NCI-H1436 (cell line): ENCODE measurements at regions not wholly inside any gene's neighbourhood (a gene's known extent, or its start where the extent isn't known, plus 50 kb on each side); places are given as distances from the start of the nearest gene placed in this dataset.
"Not testable (repeated sequence)": the region's sequence is repeated elsewhere in the genome, so short reads cannot be mapped to it uniquely, and the experiment has no call there.

Experiments
- DNase-seq: peaks from one replicate; lab custom pipeline; 2025; lab: John Stamatoyannopoulos, UW

DNA sequence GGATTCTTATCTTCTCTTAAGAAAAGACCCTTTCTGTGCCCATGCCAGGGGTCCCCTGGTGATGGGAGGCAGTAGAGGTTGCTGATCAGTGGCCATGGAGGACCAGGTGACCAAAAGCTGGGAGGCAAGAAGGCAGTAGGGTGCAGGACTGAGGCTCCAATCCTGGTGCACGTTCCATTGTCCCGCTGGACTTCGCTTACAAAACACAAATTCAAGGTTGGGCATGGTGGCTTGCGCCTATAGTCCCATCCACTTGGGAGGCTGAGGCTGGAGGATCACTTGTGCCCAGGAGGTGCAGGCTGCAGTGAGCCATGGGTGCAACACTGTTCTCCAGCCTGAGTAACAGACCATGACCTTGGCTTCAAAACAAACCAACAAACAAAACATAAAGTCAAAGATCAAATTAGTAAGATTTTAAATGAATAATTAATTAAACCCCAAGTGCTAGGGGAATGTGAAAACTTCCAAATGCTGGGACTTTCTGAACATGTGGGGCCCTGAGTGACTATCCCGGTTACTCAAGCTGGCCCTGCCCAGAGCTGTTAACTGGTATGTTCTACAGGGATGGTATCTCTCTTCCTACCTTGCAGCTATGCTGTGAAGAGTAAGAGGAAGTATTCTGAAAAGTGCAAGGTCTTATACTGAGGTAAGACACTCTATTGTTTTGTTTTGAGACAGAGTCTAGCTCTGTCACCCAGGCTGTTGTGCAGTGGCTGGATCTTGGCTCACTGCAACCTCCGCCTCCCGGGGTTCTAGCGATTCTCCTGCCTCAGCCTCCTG, 97.6 kb downstream of the LYZL2 start:
- DNase-seq: no peak

DNA sequence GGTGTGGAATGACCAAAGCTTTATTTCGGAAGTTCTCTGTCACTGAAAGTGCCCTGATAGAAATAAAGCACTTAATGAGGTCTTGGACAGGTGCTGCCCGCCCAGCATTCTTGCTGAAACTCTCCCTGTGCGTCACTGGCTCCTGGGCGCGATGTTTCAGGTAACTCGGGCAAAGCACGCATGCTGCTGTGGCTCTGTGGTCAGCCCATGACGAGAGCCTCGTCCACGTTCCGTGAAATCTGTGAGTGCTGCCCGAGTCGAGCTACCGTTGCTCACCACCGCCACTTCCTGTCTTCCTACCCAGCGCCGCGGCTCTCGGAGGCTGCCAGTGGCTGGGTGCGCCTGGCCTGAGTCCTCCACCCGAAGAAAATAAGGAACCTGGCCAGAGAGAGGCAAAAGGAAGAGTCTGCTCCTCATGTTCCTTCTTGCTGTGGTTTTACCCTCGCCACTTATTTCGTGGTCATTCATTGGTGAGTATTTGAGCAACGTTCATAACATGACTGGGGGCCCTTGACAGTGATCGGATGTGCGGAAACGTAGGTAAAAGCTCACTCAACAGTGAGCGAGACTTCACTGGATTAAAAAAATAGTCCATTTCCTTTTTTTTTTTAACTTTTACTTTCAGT, 95.5 kb downstream of the MAP3K8 start:
- no peak for DNase-seq

DNA sequence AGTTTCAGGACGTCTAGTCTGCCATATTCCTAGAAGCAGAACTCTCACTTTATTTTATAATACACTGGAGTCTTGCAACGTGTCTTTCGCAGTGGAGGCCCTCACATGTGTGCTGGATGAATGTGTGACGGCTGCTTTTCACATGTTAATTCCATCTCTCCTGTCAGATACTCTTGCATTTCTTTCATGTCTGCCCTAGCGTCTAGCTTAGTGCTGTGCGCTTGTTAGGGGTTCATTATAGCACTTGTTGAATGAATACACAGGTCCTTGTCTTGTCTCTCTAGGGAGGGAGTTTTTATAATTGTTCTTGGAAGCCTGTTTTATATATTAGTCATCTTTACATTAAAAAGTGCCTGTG, 94.4 kb downstream of the MAP3K8 start:
- DNase-seq: no peak

GRCh38 chr10:30527623-30528428, 93.8 kb downstream of the MAP3K8 start:
- DNase-seq: no peak

- DNase-seq: not testable (repeated sequence)
Measured at GRCh38 chr10:30522661-30523078, 88.7 kb downstream of the MAP3K8 start.

GRCh38 chr10:30518907-30519306, 84.9 kb downstream of the MAP3K8 start:
- no peak for DNase-seq
